Nephron progenitor cell (in vitro differentiated cells): ENCODE measurements at regions not wholly inside any gene's neighbourhood (a gene's known extent, or its start where the extent isn't known, plus 50 kb on each side); places are given as distances from the start of the nearest gene placed in this dataset.

Experiments
- DNase-seq: peaks from one replicate; pipeline ENCODE4 v3.0.0; 2021
- H3K27ac Mint-ChIP-seq: 2 replicates; pipeline ENCODE4 v1.8.0; 2021; ENCODE audit warnings: mild to moderate bottlenecking, moderate library complexity, mixed read lengths
- H3K27me3 Mint-ChIP-seq: 2 replicates; pipeline ENCODE4 v1.8.0; 2021; ENCODE audit warnings: mild to moderate bottlenecking, low read depth, mixed read lengths; ENCODE audit not compliant: poor library complexity
- H3K36me3 Mint-ChIP-seq: 2 replicates; pipeline ENCODE4 v1.8.0; 2021; ENCODE audit warnings: low read depth, mixed read lengths
- H3K4me1 Mint-ChIP-seq: 2 replicates; pipeline ENCODE4 v1.8.0; 2021; ENCODE audit warnings: mixed read lengths
- H3K4me3 Mint-ChIP-seq: 2 replicates; pipeline ENCODE4 v1.8.0; 2021; ENCODE audit warnings: mild to moderate bottlenecking, moderate library complexity, mixed read lengths
- H3K9me3 Mint-ChIP-seq: 2 replicates; pipeline ENCODE4 v1.8.0; 2021; ENCODE audit warnings: mild to moderate bottlenecking, moderate library complexity, mixed read lengths
- CTCF ChIP-seq: fragments of 200-600 bp; sonication (generic); IDR thresholded peaks from 2 replicates; pipeline ENCODE4 v1.5.0; 2021; ENCODE audit warnings: antibody characterized with exemption

- Mint-ChIP-seq H3K9me3 (peaks cover 12% of the 10 kb centered on the region), H3K36me3 (no peaks in the 10 kb centered on the region), H3K4me1 (no peaks in the 10 kb centered on the region), H3K4me3 (no peak overlapping the region), H3K27me3 (no peaks in the 10 kb centered on the region), H3K27ac (no peak overlapping the region)
- no peak for TF ChIP-seq CTCF
- DNase-seq: no peak
These were observed 98.7 kb upstream of the SLC28A3 start for GRCh38 chr9:84439250-84439649.

GRCh38 chr9:84442712-84443111 is 102.2 kb upstream of the SLC28A3 start:
- peaks cover 2% of the 10 kb centered on the region for H3K27me3 Mint-ChIP-seq
- no peaks in the 10 kb centered on the region for H3K4me1 Mint-ChIP-seq
- DNase-seq: no peak
- H3K36me3 Mint-ChIP-seq: no peaks in the 10 kb centered on the region
- H3K27ac Mint-ChIP-seq: no peak overlapping the region
- H3K9me3 Mint-ChIP-seq: peaks cover 8% of the 10 kb centered on the region
- no peak overlapping the region for H3K4me3 Mint-ChIP-seq
- no peak for TF ChIP-seq CTCF

- no peak for TF ChIP-seq CTCF
- H3K27me3 Mint-ChIP-seq: peaks cover 2% of the 10 kb centered on the region
These were observed 105.2 kb upstream of the SLC28A3 start for GRCh38 chr9:84445737-84446136.

GRCh38 chr9:84447305-84447704 is 106.7 kb upstream of the SLC28A3 start:
- no peak overlapping the region for H3K27ac Mint-ChIP-seq
- DNase-seq: no peak
- no peaks in the 10 kb centered on the region for H3K4me1 Mint-ChIP-seq
- no peaks in the 10 kb centered on the region for H3K36me3 Mint-ChIP-seq
- H3K9me3 Mint-ChIP-seq: no peaks in the 10 kb centered on the region
- no peak overlapping the region for H3K4me3 Mint-ChIP-seq
- TF ChIP-seq CTCF: no peak
- peaks cover 6% of the 10 kb centered on the region for H3K27me3 Mint-ChIP-seq

More at GRCh38 chr9:84445737-84446136, 105.2 kb upstream of the SLC28A3 start:
- DNase-seq: no peak
- Mint-ChIP-seq H3K4me1 (no peaks in the 10 kb centered on the region), H3K9me3 (no peaks in the 10 kb centered on the region), H3K4me3 (no peak overlapping the region), H3K27ac (no peak overlapping the region), H3K36me3 (no peaks in the 10 kb centered on the region)

- H3K4me3 Mint-ChIP-seq: no peak overlapping the region
- no peak for TF ChIP-seq CTCF
- no peak overlapping the region for H3K27ac Mint-ChIP-seq
- H3K27me3 Mint-ChIP-seq: peaks cover 11% of the 10 kb centered on the region
- no peaks in the 10 kb centered on the region for H3K4me1 Mint-ChIP-seq
- no peaks in the 10 kb centered on the region for H3K36me3 Mint-ChIP-seq
- no peak for DNase-seq
- H3K9me3 Mint-ChIP-seq: no peaks in the 10 kb centered on the region
These were observed 109.5 kb upstream of the SLC28A3 start for GRCh38 chr9:84450029-84450428.

- H3K27me3 Mint-ChIP-seq: peaks cover 6% of the 10 kb centered on the region
- H3K27ac Mint-ChIP-seq: no peak overlapping the region
- DNase-seq: no peak
- no peak overlapping the region for H3K4me3 Mint-ChIP-seq
- peaks cover 20% of the 10 kb centered on the region for H3K9me3 Mint-ChIP-seq
- no peaks in the 10 kb centered on the region for H3K36me3 Mint-ChIP-seq
- no peak for TF ChIP-seq CTCF
- peaks cover 5% of the 10 kb centered on the region for H3K4me1 Mint-ChIP-seq
These were observed 116.0 kb upstream of the SLC28A3 start for GRCh38 chr9:84456527-84456926.
